NCI-H748 treated with DMSO at 0.1 percent for 48 hours (cell line): ENCODE measurements at regions not wholly inside any gene's neighbourhood (a gene's known extent, or its start where the extent isn't known, plus 50 kb on each side); places are given as distances from the start of the nearest gene placed in this dataset.

ENCODE experiments used
- DNase-seq: peaks from one replicate; lab custom pipeline; 2025; lab: John Stamatoyannopoulos, UW

- no peak for DNase-seq
These were observed 62.6 kb upstream of the TMCC3 start for GRCh38 chr12:94712815-94713515.

- no peak for DNase-seq
These were observed 60.6 kb upstream of the TMCC3 start for GRCh38 chr12:94710933-94711332.

GRCh38 chr12:94707892-94708291 is 57.5 kb upstream of the TMCC3 start:
- DNase-seq: no peak

- no peak for DNase-seq
These were observed 56.7 kb upstream of the TMCC3 start for GRCh38 chr12:94707036-94707435.

GRCh38 chr12:94706250-94706661 is 55.9 kb upstream of the TMCC3 start:
- no peak for DNase-seq

GRCh38 chr12:94705676-94706075 is 55.3 kb upstream of the TMCC3 start:
- DNase-seq: no peak

- no peak for DNase-seq
These were observed 54.3 kb upstream of the TMCC3 start for GRCh38 chr12:94704452-94705306.

- no peak for DNase-seq
These were observed 52.3 kb upstream of the TMCC3 start for GRCh38 chr12:94702696-94703095.

- DNase-seq: no peak
These were observed 51.4 kb upstream of the TMCC3 start for GRCh38 chr12:94701711-94702110.

- DNase-seq: no peak
These were observed 50.3 kb upstream of the TMCC3 start for GRCh38 chr12:94700662-94701061.
